ENCODE measurements at regions not wholly inside any gene's neighbourhood (a gene's known extent, or its start where the extent isn't known, plus 50 kb on each side); places are given as distances from the start of the nearest gene placed in this dataset.

DNA sequence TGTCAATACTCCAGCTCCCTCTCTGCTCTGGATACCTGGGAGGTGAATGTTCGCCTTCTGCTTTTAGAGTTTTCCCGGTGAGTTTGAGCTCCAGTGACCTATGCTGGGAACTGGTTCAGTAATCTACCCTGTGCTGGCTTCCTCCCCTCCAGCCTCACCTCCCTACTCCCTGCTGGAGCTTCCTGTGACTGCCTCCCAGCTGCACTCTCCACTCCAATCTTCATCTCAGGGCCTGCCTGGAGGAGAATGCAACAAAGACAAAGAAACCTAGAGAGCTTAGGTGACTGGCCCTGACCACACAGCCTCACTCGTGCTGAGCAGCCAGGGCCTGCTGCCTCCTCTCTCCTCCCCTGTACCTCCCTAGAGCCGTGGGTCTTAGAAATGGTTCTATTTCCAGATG, 101.6 kb upstream of the FOXF1 start:
- CTCF ChIA-PET = no interaction called here
- H3K4me1 Mint-ChIP-seq (ENCODE audit: low read depth) = no peaks in the 10 kb centered on the region

GRCh38 chr16:86410081-86410480, 100.2 kb upstream of the FOXF1 start:
- POLR2A ChIA-PET = no interaction called here
- H3K27ac Mint-ChIP-seq = no peak overlapping the region
- no peaks in the 10 kb centered on the region for H3K36me3 Mint-ChIP-seq
- H3K9me3 Mint-ChIP-seq = peaks cover 16% of the 10 kb centered on the region
- H3K4me1 Mint-ChIP-seq (ENCODE audit: low read depth) = no peaks in the 10 kb centered on the region
- intact Hi-C loops (cut with micrococcal nuclease) = no loop called here
- DNase-seq = no peak
- H3K27me3 Mint-ChIP-seq = peaks cover 12% of the 10 kb centered on the region
- CTCF ChIA-PET = no interaction called here
- no peak overlapping the region for H3K4me3 Mint-ChIP-seq

More for the DNA sequence above, 101.6 kb upstream of the FOXF1 start:
- no peak overlapping the region for H3K4me3 Mint-ChIP-seq
- POLR2A ChIA-PET = no interaction called here
- no peak overlapping the region for H3K27ac Mint-ChIP-seq
- intact Hi-C loops (cut with micrococcal nuclease) = no loop called here
- no peaks in the 10 kb centered on the region for H3K36me3 Mint-ChIP-seq
- peaks cover 12% of the 10 kb centered on the region for H3K27me3 Mint-ChIP-seq
- no peak for DNase-seq
- H3K9me3 Mint-ChIP-seq = peaks cover 16% of the 10 kb centered on the region

- intact Hi-C loops (cut with micrococcal nuclease) = no loop called here
- Mint-ChIP-seq H3K27ac (no peak overlapping the region), H3K9me3 (peaks cover 16% of the 10 kb centered on the region), H3K36me3 (no peaks in the 10 kb centered on the region), H3K27me3 (peaks cover 9% of the 10 kb centered on the region), H3K4me1 (ENCODE audit: low read depth) (no peaks in the 10 kb centered on the region), H3K4me3 (no peak overlapping the region)
- ChIA-PET CTCF (no interaction called here), POLR2A (no interaction called here)
- no peak for DNase-seq
Measured at GRCh38 chr16:86410529-86410928, 99.8 kb upstream of the FOXF1 start.

DNA sequence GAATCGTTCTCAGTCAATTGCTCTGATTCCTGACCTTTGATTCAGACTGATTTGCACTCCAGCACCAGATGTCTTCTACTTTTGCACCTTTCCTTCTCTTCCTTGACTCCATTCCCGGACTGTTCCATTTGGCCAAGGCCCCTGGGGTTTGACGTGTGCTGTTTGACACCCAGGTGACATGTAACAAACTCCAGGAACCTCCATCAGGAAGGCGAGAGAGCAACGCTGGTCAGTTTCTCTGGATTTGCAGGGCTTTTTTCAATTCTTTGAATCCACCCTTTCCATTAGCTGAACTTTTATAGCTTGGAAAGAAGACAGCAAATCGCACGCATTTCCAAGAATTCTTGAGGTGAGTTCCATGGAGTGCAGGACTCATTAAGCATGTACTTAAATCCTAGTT, 98.4 kb upstream of the FOXF1 start:
- Mint-ChIP-seq H3K4me1 (ENCODE audit: low read depth) (no peaks in the 10 kb centered on the region), H3K27me3 (peaks cover 9% of the 10 kb centered on the region), H3K9me3 (peaks cover 16% of the 10 kb centered on the region), H3K4me3 (no peak overlapping the region), H3K27ac (no peak overlapping the region), H3K36me3 (no peaks in the 10 kb centered on the region)
- ChIA-PET CTCF (no interaction called here), POLR2A (no interaction called here)
- DNase-seq = no peak
- intact Hi-C loops (cut with micrococcal nuclease) = no loop called here

DNA sequence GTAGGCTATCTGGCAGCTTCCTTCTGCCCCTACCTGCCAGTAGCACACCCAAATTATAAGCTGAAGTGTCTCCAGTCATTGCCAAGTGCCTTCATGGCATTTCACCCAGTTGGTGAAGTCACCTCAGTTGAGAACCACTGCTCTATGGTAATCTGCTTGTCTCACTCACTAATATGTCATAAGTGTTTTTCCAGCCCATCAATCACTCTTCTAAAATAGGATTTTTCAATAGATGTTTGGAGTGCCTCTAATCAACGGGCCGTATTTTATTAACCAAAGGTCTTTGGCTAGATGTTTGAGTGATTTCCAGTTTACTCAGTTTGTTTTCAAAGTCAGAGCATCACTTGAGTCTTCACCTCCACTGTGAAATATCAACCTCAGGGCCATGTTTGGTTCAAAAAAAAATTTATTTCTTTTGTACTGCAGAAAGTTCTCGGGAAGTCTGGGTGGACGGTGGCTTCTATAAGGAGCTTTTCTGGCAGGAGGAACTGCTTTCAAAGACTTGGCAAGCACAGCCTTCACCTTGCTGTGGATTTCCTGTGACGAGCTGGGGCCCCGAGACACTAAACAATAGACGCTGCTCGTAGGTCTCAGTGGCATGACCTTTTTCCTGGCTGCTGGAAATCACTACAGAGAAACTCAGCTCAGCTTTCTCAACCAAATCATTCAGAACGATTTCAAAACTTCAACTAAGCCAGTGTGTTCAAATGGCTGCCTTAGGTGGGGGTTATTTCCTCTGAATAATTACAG, 95.2 kb upstream of the FOXF1 start:
- DNase-seq = no peak
- no peak overlapping the region for H3K27ac Mint-ChIP-seq
- no peak overlapping the region for H3K4me3 Mint-ChIP-seq

GRCh38 chr16:86418981-86419380, 91.3 kb upstream of the FOXF1 start:
- no peak for DNase-seq
- Mint-ChIP-seq H3K4me3 (no peak overlapping the region), H3K27me3 (peaks cover 3% of the 10 kb centered on the region), H3K9me3 (peaks cover 9% of the 10 kb centered on the region), H3K36me3 (no peaks in the 10 kb centered on the region), H3K4me1 (ENCODE audit: low read depth) (no peaks in the 10 kb centered on the region), H3K27ac (no peak overlapping the region)
- POLR2A ChIA-PET = no interaction called here
- intact Hi-C loops (cut with micrococcal nuclease) = no loop called here
- CTCF ChIA-PET = no interaction called here

More for the DNA sequence above, 95.2 kb upstream of the FOXF1 start:
- ChIA-PET CTCF (no interaction called here), POLR2A (interaction anchor here (0.6 kb wide), 1 partner anchor 81 kb away, joined by 3 read pairs; no protein-coding TSS in a partner anchor)
- Mint-ChIP-seq H3K27me3 (peaks cover 6% of the 10 kb centered on the region), H3K4me1 (ENCODE audit: low read depth) (no peaks in the 10 kb centered on the region), H3K9me3 (peaks cover 16% of the 10 kb centered on the region), H3K36me3 (no peaks in the 10 kb centered on the region)
- intact Hi-C loops (cut with micrococcal nuclease) = no loop called here

DNA sequence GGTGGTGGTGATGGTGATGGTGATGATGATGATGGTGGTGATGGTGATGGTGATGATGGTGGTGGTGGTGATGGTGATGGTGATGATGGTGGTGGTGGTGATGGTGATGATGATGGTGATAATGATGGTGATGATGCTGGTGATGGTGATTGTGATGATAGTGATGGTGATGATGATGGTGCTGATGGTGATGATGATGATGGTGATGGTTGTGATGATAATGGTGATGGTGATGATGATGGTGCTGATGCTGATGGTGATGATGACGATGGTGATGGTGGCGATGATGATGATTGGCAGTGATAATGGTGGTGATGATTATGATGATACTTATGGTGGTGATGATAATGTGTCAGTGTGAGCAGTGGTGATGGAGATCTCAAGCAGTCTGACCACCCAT, 90.8 kb upstream of the FOXF1 start:
- ChIA-PET POLR2A (no interaction called here), CTCF (no interaction called here)
- Mint-ChIP-seq H3K4me1 (ENCODE audit: low read depth) (no peaks in the 10 kb centered on the region), H3K9me3 (peaks cover 9% of the 10 kb centered on the region), H3K4me3 (no peak overlapping the region), H3K27me3 (peaks cover 3% of the 10 kb centered on the region), H3K27ac (no peak overlapping the region), H3K36me3 (no peaks in the 10 kb centered on the region)
- intact Hi-C loops (cut with micrococcal nuclease) = no loop called here
- no peak for DNase-seq

DNA sequence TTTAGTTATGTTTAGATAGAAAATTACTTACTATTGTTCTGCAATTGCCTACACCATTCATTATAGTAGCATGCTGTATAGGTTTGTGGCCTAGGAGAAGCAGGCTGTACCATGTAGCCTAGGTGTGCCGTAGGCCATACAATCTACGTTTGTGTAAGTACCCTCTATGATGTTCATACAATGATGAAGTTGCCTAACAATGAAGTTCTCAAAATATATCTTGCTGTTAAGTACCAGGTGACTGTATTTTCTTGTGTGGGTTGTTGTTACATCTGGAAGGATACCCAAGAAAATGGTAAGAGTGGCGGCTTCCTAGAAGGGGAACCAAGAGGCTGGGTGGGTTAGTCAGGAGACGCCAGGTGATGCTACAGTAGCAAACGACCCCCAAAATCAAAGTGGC, 88.3 kb upstream of the FOXF1 start:
- Mint-ChIP-seq H3K27me3 (peaks cover 1% of the 10 kb centered on the region), H3K9me3 (peaks cover 9% of the 10 kb centered on the region), H3K36me3 (no peaks in the 10 kb centered on the region), H3K4me3 (no peak overlapping the region), H3K4me1 (ENCODE audit: low read depth) (no peaks in the 10 kb centered on the region), H3K27ac (no peak overlapping the region)
- no peak for DNase-seq
- ChIA-PET CTCF (no interaction called here), POLR2A (no interaction called here)
- intact Hi-C loops (cut with micrococcal nuclease) = no loop called here

- Mint-ChIP-seq H3K27ac (no peak overlapping the region), H3K4me1 (ENCODE audit: low read depth) (no peaks in the 10 kb centered on the region), H3K36me3 (no peaks in the 10 kb centered on the region), H3K9me3 (peaks cover 9% of the 10 kb centered on the region), H3K27me3 (peaks cover 1% of the 10 kb centered on the region), H3K4me3 (no peak overlapping the region)
- no peak for DNase-seq
- CTCF ChIA-PET = no interaction called here
- POLR2A ChIA-PET = no interaction called here
- intact Hi-C loops (cut with micrococcal nuclease) = no loop called here
Measured at GRCh38 chr16:86424398-86424797, 85.9 kb upstream of the FOXF1 start.

DNA sequence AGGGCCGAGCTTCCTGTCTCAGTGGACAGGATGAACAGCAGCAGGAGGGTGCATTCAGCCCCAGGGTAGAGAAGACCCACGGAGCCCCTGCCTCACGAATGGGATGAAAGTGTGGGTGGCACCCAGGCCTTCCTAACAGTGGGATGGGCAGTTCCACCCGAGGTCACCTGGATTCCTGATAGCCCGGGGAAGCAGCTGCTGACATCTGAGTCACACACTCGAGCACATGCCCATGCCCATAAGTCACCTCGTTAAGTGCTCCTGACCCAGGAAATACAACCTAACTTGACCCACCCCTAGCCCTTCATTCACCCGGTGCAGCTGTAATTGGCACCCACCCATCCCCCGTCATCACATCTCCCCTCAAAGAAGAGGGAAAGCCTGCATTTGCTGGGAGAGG, 85.3 kb upstream of the FOXF1 start:
- Mint-ChIP-seq H3K27ac (no peak overlapping the region), H3K4me3 (no peak overlapping the region), H3K36me3 (no peaks in the 10 kb centered on the region), H3K27me3 (peaks cover 1% of the 10 kb centered on the region), H3K4me1 (ENCODE audit: low read depth) (no peaks in the 10 kb centered on the region), H3K9me3 (peaks cover 9% of the 10 kb centered on the region)
- DNase-seq = no peak
- ChIA-PET CTCF (no interaction called here), POLR2A (no interaction called here)
- intact Hi-C loops (cut with micrococcal nuclease) = no loop called here

DNA sequence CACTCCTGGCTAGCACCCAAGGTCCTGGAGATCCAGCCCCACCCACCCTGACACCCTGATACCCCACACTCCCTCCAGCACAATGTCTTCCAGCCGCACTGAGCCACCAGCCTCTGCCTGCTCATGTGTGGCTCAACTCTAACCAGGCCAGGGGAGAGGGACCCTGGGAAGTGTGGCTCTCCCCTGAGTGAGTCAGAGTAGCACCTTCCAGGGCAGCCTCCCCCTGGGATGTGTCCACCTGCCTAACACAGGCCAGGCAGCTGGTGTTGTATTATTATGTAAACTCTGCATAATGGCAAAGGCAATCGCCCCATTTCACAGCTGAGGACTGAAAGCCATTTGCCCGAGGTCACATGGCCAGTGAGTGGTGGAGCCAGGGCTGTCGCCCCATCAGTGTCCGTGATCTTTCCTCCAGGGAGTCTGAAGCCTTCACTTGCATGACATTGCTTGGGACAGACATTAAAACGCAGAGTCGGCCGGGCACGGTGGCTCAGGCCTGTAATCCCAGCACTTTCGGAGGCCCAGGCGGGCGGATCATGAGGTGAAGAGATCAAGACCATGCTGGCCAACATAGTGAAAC, 84.2 kb upstream of the FOXF1 start:
- CTCF ChIA-PET = no interaction called here
- no peak overlapping the region for H3K27ac Mint-ChIP-seq
- no peak for DNase-seq
- H3K4me1 Mint-ChIP-seq (ENCODE audit: low read depth) = no peaks in the 10 kb centered on the region
- peaks cover 1% of the 10 kb centered on the region for H3K27me3 Mint-ChIP-seq
- no peaks in the 10 kb centered on the region for H3K36me3 Mint-ChIP-seq
- intact Hi-C loops (cut with micrococcal nuclease) = no loop called here
- POLR2A ChIA-PET = no interaction called here
- H3K9me3 Mint-ChIP-seq = peaks cover 7% of the 10 kb centered on the region
- no peak overlapping the region for H3K4me3 Mint-ChIP-seq

- intact Hi-C loops (cut with micrococcal nuclease) = no loop called here
- no peaks in the 10 kb centered on the region for H3K4me1 Mint-ChIP-seq (ENCODE audit: low read depth)
- ChIA-PET CTCF (no interaction called here), POLR2A (no interaction called here)
- peaks cover 1% of the 10 kb centered on the region for H3K27me3 Mint-ChIP-seq
- no peak overlapping the region for H3K27ac Mint-ChIP-seq
- H3K4me3 Mint-ChIP-seq = no peak overlapping the region
- peaks cover under 1% of the 10 kb centered on the region for H3K9me3 Mint-ChIP-seq
- no peaks in the 10 kb centered on the region for H3K36me3 Mint-ChIP-seq
- no peak for DNase-seq
Measured at GRCh38 chr16:86427433-86427851, 82.9 kb upstream of the FOXF1 start.

DNA sequence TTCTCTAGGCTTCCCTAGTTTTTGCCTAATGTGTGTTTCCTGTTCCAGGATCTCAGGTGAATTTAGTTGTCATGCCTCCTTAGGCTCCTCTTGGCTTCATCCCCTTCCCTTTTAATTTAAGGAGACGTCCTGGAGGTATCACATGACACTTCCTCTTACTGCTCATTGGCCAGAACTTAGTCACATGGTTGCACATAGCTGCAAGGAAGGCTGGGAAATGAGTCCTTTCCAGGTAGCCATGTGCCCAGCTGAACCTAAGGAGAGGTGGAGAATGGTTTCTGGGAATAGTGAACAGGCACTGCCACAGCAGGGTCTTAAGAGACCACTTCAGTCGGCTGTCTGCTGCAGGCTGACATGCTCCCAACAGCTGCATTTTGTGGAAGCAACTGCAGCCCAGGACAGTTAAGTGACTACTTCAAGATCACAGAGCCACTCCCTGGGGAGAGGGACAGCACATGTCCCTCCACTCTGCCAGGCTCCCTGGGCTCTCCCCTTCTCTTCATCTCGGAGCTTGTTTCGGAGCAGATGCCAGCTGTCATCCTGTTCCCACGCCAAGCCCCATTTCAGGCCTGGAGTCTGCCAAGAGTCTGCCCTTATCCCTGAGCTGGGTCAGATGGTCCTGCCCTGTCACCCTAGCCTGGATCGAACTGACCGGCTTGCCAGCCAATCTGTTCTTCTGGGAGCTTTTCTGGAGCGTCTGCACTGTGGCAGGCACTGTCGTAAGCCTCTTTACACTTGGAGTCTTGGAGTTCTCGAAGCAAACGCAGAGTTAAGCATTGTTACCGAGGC, 81.4 kb upstream of the FOXF1 start:
- no peak overlapping the region for H3K27ac Mint-ChIP-seq
- no peak for DNase-seq
- CTCF ChIA-PET = no interaction called here
- H3K9me3 Mint-ChIP-seq = no peaks in the 10 kb centered on the region
- H3K27me3 Mint-ChIP-seq = peaks cover 1% of the 10 kb centered on the region
- H3K4me1 Mint-ChIP-seq (ENCODE audit: low read depth) = no peaks in the 10 kb centered on the region
- intact Hi-C loops (cut with micrococcal nuclease) = no loop called here
- POLR2A ChIA-PET = no interaction called here
- no peaks in the 10 kb centered on the region for H3K36me3 Mint-ChIP-seq
- H3K4me3 Mint-ChIP-seq = no peak overlapping the region
